HG03108 (cell line): ENCODE measurements at regions not wholly inside any gene's neighbourhood (a gene's known extent, or its start where the extent isn't known, plus 50 kb on each side); places are given as distances from the start of the nearest gene placed in this dataset.
"Not testable (repeated sequence)": the region's sequence is repeated elsewhere in the genome, so short reads cannot be mapped to it uniquely, and the experiment has no call there.

Source experiments
- ATAC-seq: cut with Tn5 transposase; IDR thresholded peaks from one replicate; pipeline ENCODE4 v1.9.1; 2021; ENCODE audit warnings: moderate library complexity; ENCODE audit not compliant: unreplicated experiment

DNA sequence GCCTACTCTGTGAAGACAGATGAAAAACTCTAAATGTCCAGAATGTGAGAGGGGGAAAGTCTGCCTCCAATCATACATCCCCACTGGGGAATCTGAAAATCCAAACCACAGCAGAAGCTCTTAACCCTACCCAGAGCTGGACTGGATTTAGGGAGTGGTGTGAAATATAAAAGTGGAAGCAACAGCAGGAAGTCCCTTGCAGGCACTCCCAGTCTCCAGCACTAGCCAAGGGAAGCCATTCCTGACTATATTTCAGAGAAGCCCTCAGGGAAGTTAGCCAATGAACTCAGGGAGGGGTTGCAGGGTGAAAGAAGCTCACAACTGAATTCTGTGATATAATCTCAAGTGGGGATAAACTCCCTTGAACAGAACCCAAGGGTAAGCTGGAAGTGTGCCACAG lies 51.5 kb downstream of the CRPPA start:
- ATAC-seq, result no peak

GRCh38 chr7:16369309-16369708 lies 52.0 kb downstream of the CRPPA start:
- ATAC-seq, result not testable (repeated sequence)

DNA sequence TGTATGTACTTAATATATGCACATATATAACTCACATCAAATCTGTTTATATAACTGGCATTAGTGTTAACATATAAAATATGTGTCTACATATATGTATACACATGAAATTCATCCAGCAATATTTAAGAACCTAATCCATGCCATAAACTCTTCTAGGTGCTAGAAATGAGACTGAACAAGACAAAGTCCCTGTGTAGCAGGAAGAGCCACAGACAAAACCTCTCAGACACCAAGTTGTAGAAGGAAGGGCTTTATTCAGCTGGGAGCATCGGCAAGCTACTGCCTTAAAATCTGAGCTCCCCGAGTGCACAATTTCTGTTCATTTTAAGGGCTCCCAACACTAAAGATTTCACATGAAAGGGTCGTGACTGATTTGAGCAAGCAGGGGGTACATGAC lies 52.5 kb downstream of the CRPPA start:
- ATAC-seq, result no peak

DNA sequence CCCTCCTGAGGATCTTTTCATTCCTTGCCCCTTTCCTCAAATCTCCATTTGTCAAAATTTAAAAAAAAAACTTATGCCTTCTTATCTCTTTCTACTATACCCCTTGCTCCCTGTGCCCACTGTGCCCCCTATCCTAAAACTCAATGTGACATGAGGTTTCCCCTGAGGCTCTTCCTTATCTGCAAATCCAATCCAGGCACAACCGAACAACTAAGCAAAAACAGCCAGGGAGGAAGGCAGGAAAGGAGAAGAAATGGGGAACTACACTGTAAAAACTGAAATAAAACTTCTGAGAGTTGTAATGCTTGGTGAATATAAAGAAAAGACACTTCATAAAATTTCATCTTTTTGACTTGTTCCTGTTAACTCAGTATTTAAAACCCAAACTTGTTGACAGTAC lies 54.2 kb downstream of the CRPPA start:
- ATAC-seq, result no peak

DNA sequence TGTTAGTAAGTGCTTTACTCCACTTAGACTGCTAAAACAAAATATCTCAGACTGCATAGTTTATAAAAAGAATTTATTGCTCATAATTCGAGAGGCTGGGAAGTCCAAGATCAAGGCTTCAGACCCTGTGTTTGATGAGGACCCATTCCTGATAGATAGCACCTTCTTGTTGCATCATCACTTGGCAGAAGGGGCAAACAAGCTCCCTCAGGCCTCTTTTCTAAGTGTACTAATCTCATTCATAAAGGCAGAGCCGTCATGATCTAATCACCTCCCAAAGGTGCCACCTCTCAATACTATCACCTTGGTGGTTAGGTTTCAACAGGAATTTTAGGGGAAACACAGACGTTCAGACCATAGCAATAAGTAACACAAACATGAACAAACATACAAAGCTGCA lies 55.4 kb downstream of the CRPPA start:
- ATAC-seq, result no peak

- ATAC-seq, result no peak
These were observed 56.2 kb downstream of the CRPPA start for GRCh38 chr7:16365177-16365576.

DNA sequence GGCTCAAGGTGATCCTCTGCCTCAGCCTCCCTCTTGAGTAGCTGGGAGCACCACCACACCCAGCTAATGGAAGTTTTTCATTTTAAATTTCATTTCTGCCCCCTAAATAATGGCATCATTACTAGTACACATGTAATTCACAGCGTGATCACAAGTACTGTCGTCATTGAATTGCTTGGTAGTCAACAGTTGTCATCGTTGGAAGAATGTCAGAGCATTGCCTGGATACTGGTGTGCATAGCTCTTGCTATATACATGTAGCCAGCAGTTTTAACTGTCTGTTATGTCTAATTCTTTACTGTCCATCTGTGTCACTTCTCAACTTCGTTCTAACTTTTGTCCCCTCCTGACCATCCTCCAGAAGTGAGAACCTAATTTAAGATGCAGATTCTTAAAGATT lies 62.1 kb downstream of the CRPPA start:
- no peak for ATAC-seq

DNA sequence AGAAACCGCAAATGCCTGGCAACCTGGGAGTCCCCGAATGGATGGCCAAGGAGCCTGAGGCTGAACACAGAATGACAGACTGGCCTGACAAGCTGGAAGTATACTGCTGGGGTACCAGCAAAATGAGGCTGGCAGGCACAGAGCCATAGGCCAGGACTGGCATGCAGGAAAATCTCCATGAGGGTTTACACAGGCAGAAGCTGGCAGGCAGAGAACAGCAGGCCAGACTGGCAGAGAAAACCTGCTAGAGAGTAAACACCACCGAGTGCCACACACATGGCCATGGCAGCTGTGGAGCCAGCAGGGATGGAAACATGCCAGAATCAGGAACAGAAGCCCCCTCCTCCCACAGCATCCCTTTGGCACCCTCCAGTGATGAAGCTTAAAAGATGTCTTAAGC lies 63.4 kb downstream of the CRPPA start:
- no peak for ATAC-seq

- ATAC-seq, result no peak
These were observed 63.9 kb downstream of the CRPPA start for GRCh38 chr7:16357474-16357873.

DNA sequence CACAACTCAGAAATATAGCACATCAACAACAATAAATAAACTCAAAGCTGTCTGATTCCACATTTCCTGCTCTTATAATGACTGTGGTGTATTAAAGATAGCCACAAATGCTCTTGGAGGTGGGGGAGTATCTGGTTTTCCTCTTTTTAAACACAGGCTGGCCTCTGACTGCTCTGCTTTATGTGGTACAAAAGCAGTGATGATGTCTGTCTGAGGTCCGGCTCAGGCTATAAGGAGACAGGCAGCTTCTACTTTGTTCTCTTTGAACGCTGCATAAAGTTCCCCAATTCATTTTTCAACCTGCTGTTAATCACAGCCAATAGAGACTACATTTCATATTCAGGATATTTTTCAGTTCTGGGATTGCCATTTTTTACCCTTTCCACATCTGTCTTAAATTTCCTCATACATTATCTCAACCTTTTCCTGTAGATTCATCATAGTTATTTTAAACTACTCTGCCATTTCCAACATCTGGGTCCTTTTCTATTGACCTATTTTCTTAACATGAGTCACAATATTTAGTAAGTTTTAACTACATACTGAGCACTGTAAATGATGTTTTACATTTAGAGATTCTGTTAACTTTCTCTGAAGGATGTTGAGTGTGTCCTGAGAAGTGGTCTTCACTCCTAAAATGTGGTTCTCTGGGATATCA lies 64.9 kb downstream of the CRPPA start:
- ATAC-seq, result no peak

- ATAC-seq, result no peak
These were observed 66.8 kb downstream of the CRPPA start for GRCh38 chr7:16354573-16354972.

- ATAC-seq, result no peak
These were observed 68.1 kb downstream of the CRPPA start for GRCh38 chr7:16353226-16353625.

GRCh38 chr7:16350634-16351033 lies 70.7 kb downstream of the CRPPA start:
- ATAC-seq, result no peak

GRCh38 chr7:16348251-16348650 lies 73.1 kb downstream of the CRPPA start:
- ATAC-seq, result no peak

- no peak for ATAC-seq
These were observed 73.5 kb downstream of the CRPPA start for GRCh38 chr7:16347827-16348192.

- ATAC-seq, result no peak
These were observed 74.1 kb downstream of the CRPPA start for GRCh38 chr7:16347066-16347826.

- peak; percentile 45 for ATAC-seq
These were observed 75.1 kb downstream of the CRPPA start for GRCh38 chr7:16345979-16346958.

DNA sequence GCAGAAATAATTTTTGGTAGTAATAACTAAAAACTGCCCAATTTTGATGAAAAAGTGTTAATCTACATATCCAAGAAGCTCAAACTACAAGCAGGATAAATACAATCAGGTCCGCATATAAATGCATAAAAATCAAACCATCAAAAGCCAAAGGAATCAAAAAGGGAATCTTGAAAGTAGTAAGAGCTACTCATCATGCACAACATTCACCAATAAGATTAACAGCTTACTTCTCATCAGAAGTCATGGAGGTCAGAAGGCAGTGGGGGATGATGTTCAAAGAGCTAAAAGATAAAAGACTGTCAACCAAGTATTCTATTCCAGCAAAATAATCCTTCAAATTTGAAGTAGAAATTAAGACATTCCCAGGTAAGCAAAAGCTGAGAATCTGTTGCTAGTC lies 76.4 kb downstream of the CRPPA start:
- no peak for ATAC-seq

- no peak for ATAC-seq
These were observed 77.7 kb downstream of the CRPPA start for GRCh38 chr7:16343612-16344011.

- no peak for ATAC-seq
These were observed 83.3 kb downstream of the CRPPA start for GRCh38 chr7:16338065-16338464.

- no peak for ATAC-seq
These were observed 95.2 kb downstream of the CRPPA start for GRCh38 chr7:16326106-16326505.

- ATAC-seq, result no peak
These were observed 98.0 kb downstream of the CRPPA start for GRCh38 chr7:16323313-16323712.
